Adrenal gland (tissue), 9 donors: ENCODE measurements at regions not wholly inside any gene's neighbourhood (a gene's known extent, or its start where the extent isn't known, plus 50 kb on each side); places are given as distances from the start of the nearest gene placed in this dataset.

ENCODE experiments used
- DNase-seq, 7 donors: peaks; one replicate each; pipeline ENCODE4 v3.0.0-alpha.2; 2019 to 2020
- H3K27ac ChIP-seq, 5 donors: fragments of 200-600 bp; sonication (generic) in 4 of 5; 1 replicate in 3 of 5; 2 replicates in 2 of 5; pipeline versions ENCODE4 v1.5.1 to v1.8.0; 2016 to 2020; ENCODE audit warnings: mild to moderate bottlenecking in 1 of 5
- H3K27me3 ChIP-seq: fragments of 200-600 bp; 2 replicates; pipeline ENCODE4 v1.8.0; 2021
- H3K36me3 ChIP-seq, 2 donors: fragments of 200-600 bp; replicated peaks in 1 of 2; 1 replicate in 1 of 2; 2 replicates in 1 of 2; pipeline versions ENCODE4 v1.5.1 to v1.8.0; 2018 to 2022
- H3K4me1 ChIP-seq, 2 donors: fragments of 200-600 bp; replicated peaks in 1 of 2; 1 replicate in 1 of 2; 2 replicates in 1 of 2; pipeline versions ENCODE4 v1.5.1 to v1.8.0; 2018 to 2021
- H3K4me3 ChIP-seq, 4 donors: fragments of 200-600 bp; sonication (generic) in 3 of 4; one replicate each; pipeline ENCODE4 v1.5.1; 2016 to 2018
- H3K9me3 ChIP-seq, 3 donors: fragments of 200-600 bp; sonication (generic) in 1 of 3; replicated peaks in 1 of 3; 1 replicate in 2 of 3; 2 replicates in 1 of 3; pipeline versions ENCODE4 v1.5.1 to v1.8.0; 2016 to 2021
- CTCF ChIP-seq, 6 experiments: fragments of 450-650 bp in 4 of 6; fragments of 200-600 bp in 2 of 6; sonication (generic) in 1 of 6; IDR thresholded peaks; 1 replicate in 5 of 6; 2 replicates in 1 of 6; pipeline versions ENCODE4 v1.5.1 to v1.8.0; 2016 to 2021; ENCODE audit warnings: antibody characterized with exemption in 6 of 6, mild to moderate bottlenecking in 2 of 6, moderate library complexity in 1 of 6
- POLR2A ChIP-seq, 2 donors: fragments of 450-650 bp; IDR thresholded peaks; one replicate each; pipeline ENCODE4 v1.6.1; 2017; ENCODE audit warnings: antibody characterized with exemption in 2 of 2, mild to moderate bottlenecking in 2 of 2, moderate library complexity in 1 of 2
- WGBS, 4 donors: extraction: QIAGEN DNeasy Blood & Tissue Kit in 2 of 4; methylation state at CpG; one replicate each; pipeline versions ENCODE4 v1.1.5 to v1.1.7; 2013 to 2017; 5-methylcytosine and 5-hydroxymethylcytosine counted together
- intact Hi-C, 2 donors: fragments of 100-400 bp; cut with DNase I; formaldehyde crosslinking; loops; one replicate each; pipeline versions ENCODE4 v1.14.1 to v1.15.0; 2022 to 2023
- donor health status: healthy with polysubstance abuse.
- donor health status: Bipolar disorder and iron deficiency.
- donor health status: DM: yes; HTN: yes; CAD: no.
- donor health status: DM: no; HTN: no; CAD: no.
- donor health status: DM: no; HTN: no; CAD: no.

- Histone ChIP-seq H3K9me3 (no peaks in the 10 kb centered on the region), H3K4me1 (no peaks in the 10 kb centered on the region), H3K27ac (no peak overlapping the region), H3K4me3 (no peak overlapping the region), H3K27me3 (no peaks in the 10 kb centered on the region), H3K36me3 (no peaks in the 10 kb centered on the region)
- no peak for DNase-seq
- TF ChIP-seq POLR2A (IDR thresholded peaks at IDR 0.05) = no peak
- no peak for TF ChIP-seq CTCF (IDR thresholded peaks at IDR 0.05)
- intact Hi-C loops = no loop called here
Observed at GRCh38 chr15:39236375-39236774, 344.5 kb upstream of the THBS1 start.

GRCh38 chr15:39238443-39238842 is 342.4 kb upstream of the THBS1 start:
- Histone ChIP-seq H3K4me3 (no peak overlapping the region), H3K9me3 (no peaks in the 10 kb centered on the region), H3K4me1 (no peaks in the 10 kb centered on the region), H3K27me3 (no peaks in the 10 kb centered on the region), H3K36me3 (no peaks in the 10 kb centered on the region), H3K27ac (no peak overlapping the region)
- intact Hi-C loops = no loop called here
- 83 to 94% (median 87%) methylated on average over 6 of the region's 6 CpGs for WGBS, 4 donors
- TF ChIP-seq POLR2A (IDR thresholded peaks at IDR 0.05) (no peak), CTCF (IDR thresholded peaks at IDR 0.05) (no peak)
- no peak for DNase-seq

GRCh38 chr15:39239562-39239961 is 341.3 kb upstream of the THBS1 start:
- no peaks in the 10 kb centered on the region for H3K4me1 ChIP-seq
- no peak for TF ChIP-seq CTCF (IDR thresholded peaks at IDR 0.05)
- no peak for TF ChIP-seq POLR2A (IDR thresholded peaks at IDR 0.05)
- H3K36me3 ChIP-seq = no peaks in the 10 kb centered on the region
- no peak overlapping the region for H3K4me3 ChIP-seq
- no peaks in the 10 kb centered on the region for H3K27me3 ChIP-seq
- no peak for DNase-seq
- WGBS, 4 donors = 71 to 90% (median 81%) methylated on average over 1 of the region's 1 CpG
- intact Hi-C loops = no loop called here
- H3K9me3 ChIP-seq = no peaks in the 10 kb centered on the region
- H3K27ac ChIP-seq = no peak overlapping the region

GRCh38 chr15:39242345-39242744 is 338.5 kb upstream of the THBS1 start:
- TF ChIP-seq CTCF (IDR thresholded peaks at IDR 0.05) (no peak), POLR2A (IDR thresholded peaks at IDR 0.05) (no peak)
- DNase-seq = no peak
- intact Hi-C loops = no loop called here

More at GRCh38 chr15:39242345-39242744, 338.5 kb upstream of the THBS1 start:
- Histone ChIP-seq H3K4me1 (no peaks in the 10 kb centered on the region), H3K27me3 (no peaks in the 10 kb centered on the region), H3K4me3 (no peak overlapping the region), H3K9me3 (no peaks in the 10 kb centered on the region), H3K27ac (no peak overlapping the region), H3K36me3 (no peaks in the 10 kb centered on the region)
